ENCODE measurements at regions not wholly inside any gene's neighbourhood (a gene's known extent, or its start where the extent isn't known, plus 50 kb on each side); places are given as distances from the start of the nearest gene placed in this dataset.

- TF ChIP-seq CTCF (IDR thresholded peaks at IDR 0.05; ENCODE audit: unreplicated experiment) = no peak
- Mint-ChIP-seq H3K36me3 (ENCODE audit: insufficient read depth, unreplicated experiment) (no peaks in the 10 kb centered on the region), H3K27me3 (ENCODE audit: insufficient read depth, unreplicated experiment) (no peaks in the 10 kb centered on the region), H3K4me1 (ENCODE audit: insufficient read depth, unreplicated experiment) (no peaks in the 10 kb centered on the region), H3K27ac (ENCODE audit: low read depth, unreplicated experiment) (no peak overlapping the region), H3K9me3 (ENCODE audit: unreplicated experiment) (no peaks in the 10 kb centered on the region), H3K4me3 (ENCODE audit: unreplicated experiment) (no peak overlapping the region)
- CTCF ChIA-PET = no interaction called here
- POLR2A ChIA-PET = no interaction called here
- no peak for DNase-seq (ENCODE audit: unreplicated experiment)
- BruUV-seq (replicated peaks) = no TSS peak
- intact Hi-C loops (cut with micrococcal nuclease) = no loop called here
Measured at GRCh38 chr2:5538772-5539171, 153.4 kb upstream of the SOX11 start.

GRCh38 chr2:5539282-5540165 lies 152.7 kb upstream of the SOX11 start:
- no peak for TF ChIP-seq CTCF (IDR thresholded peaks at IDR 0.05; ENCODE audit: unreplicated experiment)
- no peaks in the 10 kb centered on the region for H3K36me3 Mint-ChIP-seq (ENCODE audit: insufficient read depth, unreplicated experiment)
- no peak overlapping the region for H3K27ac Mint-ChIP-seq (ENCODE audit: low read depth, unreplicated experiment)
- no peaks in the 10 kb centered on the region for H3K27me3 Mint-ChIP-seq (ENCODE audit: insufficient read depth, unreplicated experiment)
- ChIA-PET CTCF (no interaction called here), POLR2A (interaction anchor here (0.6 kb wide), 1 partner anchor 1049 kb away, joined by 3 read pairs; no protein-coding TSS in a partner anchor)
- intact Hi-C loops (cut with micrococcal nuclease) = no loop called here
- H3K9me3 Mint-ChIP-seq (ENCODE audit: unreplicated experiment) = peaks cover 1% of the 10 kb centered on the region
- no peak for DNase-seq (ENCODE audit: unreplicated experiment)
- BruUV-seq (replicated peaks) = no TSS peak
- H3K4me1 Mint-ChIP-seq (ENCODE audit: insufficient read depth, unreplicated experiment) = no peaks in the 10 kb centered on the region
- no peak overlapping the region for H3K4me3 Mint-ChIP-seq (ENCODE audit: unreplicated experiment)

GRCh38 chr2:5540856-5541255 lies 151.3 kb upstream of the SOX11 start:
- ChIA-PET CTCF (interaction anchor here (0.7 kb wide), 3 partner anchors 27 to 1115 kb away, joined by 3 to 4 read pairs (median 3); no protein-coding TSS in a partner anchor), POLR2A (interaction anchor here (0.5 to 0.7 kb wide), 2 partner anchors 176 to 709 kb away, joined by 3 to 4 read pairs; no protein-coding TSS in a partner anchor)
- intact Hi-C loops (cut with micrococcal nuclease) = no loop called here
- no peak for TF ChIP-seq CTCF (IDR thresholded peaks at IDR 0.05; ENCODE audit: unreplicated experiment)
- Mint-ChIP-seq H3K27me3 (ENCODE audit: insufficient read depth, unreplicated experiment) (no peaks in the 10 kb centered on the region), H3K36me3 (ENCODE audit: insufficient read depth, unreplicated experiment) (no peaks in the 10 kb centered on the region), H3K4me3 (ENCODE audit: unreplicated experiment) (no peak overlapping the region), H3K4me1 (ENCODE audit: insufficient read depth, unreplicated experiment) (peaks cover 4% of the 10 kb centered on the region), H3K9me3 (ENCODE audit: unreplicated experiment) (peaks cover 8% of the 10 kb centered on the region), H3K27ac (ENCODE audit: low read depth, unreplicated experiment) (no peak overlapping the region)
- no peak for DNase-seq (ENCODE audit: unreplicated experiment)
- no TSS peak for BruUV-seq (replicated peaks)

- H3K9me3 Mint-ChIP-seq (ENCODE audit: unreplicated experiment) = peaks cover 8% of the 10 kb centered on the region
- ChIA-PET CTCF (interaction anchor here (0.6 kb wide), 1 partner anchor 654 kb away, joined by 3 read pairs; no protein-coding TSS in a partner anchor), POLR2A (no interaction called here)
- TF ChIP-seq CTCF (IDR thresholded peaks at IDR 0.05; ENCODE audit: unreplicated experiment) = no peak
- H3K4me1 Mint-ChIP-seq (ENCODE audit: insufficient read depth, unreplicated experiment) = peaks cover 9% of the 10 kb centered on the region
- no peak overlapping the region for H3K4me3 Mint-ChIP-seq (ENCODE audit: unreplicated experiment)
- H3K36me3 Mint-ChIP-seq (ENCODE audit: insufficient read depth, unreplicated experiment) = no peaks in the 10 kb centered on the region
- H3K27me3 Mint-ChIP-seq (ENCODE audit: insufficient read depth, unreplicated experiment) = no peaks in the 10 kb centered on the region
- intact Hi-C loops (cut with micrococcal nuclease) = no loop called here
- no peak for DNase-seq (ENCODE audit: unreplicated experiment)
- BruUV-seq (replicated peaks) = no TSS peak
- H3K27ac Mint-ChIP-seq (ENCODE audit: low read depth, unreplicated experiment) = no peak overlapping the region
Measured at GRCh38 chr2:5544205-5544786, 147.9 kb upstream of the SOX11 start.
